ENCODE measurements at regions not wholly inside any gene's neighbourhood (a gene's known extent, or its start where the extent isn't known, plus 50 kb on each side); places are given as distances from the start of the nearest gene placed in this dataset.

- TF ChIP-seq CTCF (conservative IDR thresholded peaks at IDR 0.05; ENCODE audit: low read depth, low read length) = no peak
- no peak for DNase-seq (ENCODE audit: low read depth)
- no peak overlapping the region for H3K4me3 ChIP-seq (ENCODE audit: low read length)
Measured at GRCh38 chr13:80787604-80788003, 446.7 kb upstream of the SPRY2 start.

GRCh38 chr13:80783926-80784565, 443.1 kb upstream of the SPRY2 start:
- no peak for DNase-seq (ENCODE audit: low read depth)
- H3K4me3 ChIP-seq (ENCODE audit: low read length) = no peak overlapping the region
- no peak for TF ChIP-seq CTCF (conservative IDR thresholded peaks at IDR 0.05; ENCODE audit: low read depth, low read length)

- no peak for DNase-seq (ENCODE audit: low read depth)
- H3K4me3 ChIP-seq (ENCODE audit: low read length) = no peak overlapping the region
- no peak for TF ChIP-seq CTCF (conservative IDR thresholded peaks at IDR 0.05; ENCODE audit: low read depth, low read length)
Measured at GRCh38 chr13:80782441-80782840, 441.5 kb upstream of the SPRY2 start.

GRCh38 chr13:80778297-80778696, 437.4 kb upstream of the SPRY2 start:
- H3K4me3 ChIP-seq (ENCODE audit: low read length) = no peak overlapping the region
- DNase-seq (ENCODE audit: low read depth) = no peak
- TF ChIP-seq CTCF (conservative IDR thresholded peaks at IDR 0.05; ENCODE audit: low read depth, low read length) = no peak

- H3K4me3 ChIP-seq (ENCODE audit: low read length) = no peak overlapping the region
- no peak for TF ChIP-seq CTCF (conservative IDR thresholded peaks at IDR 0.05; ENCODE audit: low read depth, low read length)
- DNase-seq (ENCODE audit: low read depth) = no peak
Measured at GRCh38 chr13:80757694-80758093, 416.8 kb upstream of the SPRY2 start.

GRCh38 chr13:80755910-80756309, 415.0 kb upstream of the SPRY2 start:
- no peak for DNase-seq (ENCODE audit: low read depth)
- no peak overlapping the region for H3K4me3 ChIP-seq (ENCODE audit: low read length)
- no peak for TF ChIP-seq CTCF (conservative IDR thresholded peaks at IDR 0.05; ENCODE audit: low read depth, low read length)

GRCh38 chr13:80754441-80754840, 413.5 kb upstream of the SPRY2 start:
- TF ChIP-seq CTCF (conservative IDR thresholded peaks at IDR 0.05; ENCODE audit: low read depth, low read length) = no peak
- H3K4me3 ChIP-seq (ENCODE audit: low read length) = no peak overlapping the region
- DNase-seq (ENCODE audit: low read depth) = no peak
